Neural progenitor cell (in vitro differentiated cells): ENCODE measurements at regions not wholly inside any gene's neighbourhood (a gene's known extent, or its start where the extent isn't known, plus 50 kb on each side); places are given as distances from the start of the nearest gene placed in this dataset.
A peak's percentile ranks its signal among the peaks of the same experiment; 100 is the strongest.

Experiments
- DNase-seq: peaks from one replicate; pipeline ENCODE4 v3.0.0-alpha.2; 2016; ENCODE audit warnings: low spot score
- H2AFZ ChIP-seq: fragments of 200-600 bp; sonication (generic); replicated peaks from 2 replicates; pipeline ENCODE4 v1.6.1; 2016; ENCODE audit warnings: antibody characterized with exemption
- H3F3A ChIP-seq: fragments of 200-600 bp; sonication (generic); 2 replicates; pipeline ENCODE4 v1.6.1; 2016; ENCODE audit warnings: antibody characterized with exemption, low read depth
- H3K27ac ChIP-seq: fragments of 200-600 bp; sonication (generic); 2 replicates; pipeline ENCODE4 v1.5.1; 2016; ENCODE audit warnings: mild to moderate bottlenecking
- H3K27me3 ChIP-seq: fragments of 200-600 bp; sonication (generic); 2 replicates; pipeline ENCODE4 v1.6.1; 2016; ENCODE audit warnings: mild to moderate bottlenecking, moderate library complexity
- H3K36me3 ChIP-seq: fragments of 200-600 bp; sonication (generic); 2 replicates; pipeline ENCODE4 v1.5.1; 2016
- H3K4me1 ChIP-seq: fragments of 200-600 bp; sonication (generic); 2 replicates; pipeline ENCODE4 v1.6.1; 2016; ENCODE audit warnings: mixed run types
- H3K4me2 ChIP-seq: fragments of 200-600 bp; sonication (generic); 2 replicates; pipeline ENCODE4 v1.6.1; 2016
- H3K4me3 ChIP-seq: fragments of 200-600 bp; sonication (generic); 2 replicates; pipeline ENCODE4 v1.5.1; 2016
- H3K79me2 ChIP-seq: fragments of 200-600 bp; sonication (generic); 2 replicates; pipeline ENCODE4 v1.6.1; 2016; ENCODE audit warnings: low read depth
- H3K9ac ChIP-seq: fragments of 200-600 bp; sonication (generic); 2 replicates; pipeline ENCODE4 v1.6.1; 2016
- H3K9me3 ChIP-seq: fragments of 200-600 bp; sonication (generic); 2 replicates; pipeline ENCODE4 v1.5.1; 2016; ENCODE audit warnings: low read depth
- H4K20me1 ChIP-seq: fragments of 200-600 bp; sonication (generic); 2 replicates; pipeline ENCODE4 v1.6.1; 2016; ENCODE audit warnings: low read depth
- H3K27ac Mint-ChIP-seq: 3 replicates; pipeline ENCODE4 v1.8.0; 2021; ENCODE audit warnings: mixed read lengths
- H3K27me3 Mint-ChIP-seq: 2 replicates; pipeline ENCODE4 v1.8.0; 2022; ENCODE audit warnings: low read depth, mild to moderate bottlenecking, inconsistent platforms, moderate library complexity, mixed read lengths; ENCODE audit not compliant: insufficient read depth
- H3K36me3 Mint-ChIP-seq: 3 replicates; pipeline ENCODE4 v1.8.0; 2021; ENCODE audit warnings: mixed read lengths
- H3K4me1 Mint-ChIP-seq: 3 replicates; pipeline ENCODE4 v1.8.0; 2021; ENCODE audit warnings: mixed read lengths
- H3K4me3 Mint-ChIP-seq: 3 replicates; pipeline ENCODE4 v1.8.0; 2021; ENCODE audit warnings: mild to moderate bottlenecking, moderate library complexity, mixed read lengths
- H3K9me3 Mint-ChIP-seq: 3 replicates; pipeline ENCODE4 v1.8.0; 2020; ENCODE audit warnings: mixed read lengths
- EZH2 ChIP-seq: fragments of 200-600 bp; sonication (generic); IDR thresholded peaks from 2 replicates; pipeline ENCODE4 v1.6.1; 2017; ENCODE audit warnings: antibody characterized with exemption, mild to moderate bottlenecking, moderate library complexity
- EZH2phosphoT487 ChIP-seq: fragments of 200-600 bp; sonication (generic); IDR thresholded peaks from 2 replicates; pipeline ENCODE4 v1.6.1; 2017; ENCODE audit warnings: antibody characterized with exemption
- TF ChIP-seq, protein P1 (sequence below): fragments of 200-600 bp; sonication (generic); IDR thresholded peaks from 2 replicates; pipeline ENCODE4 v1.5.1; 2017; ENCODE audit warnings: antibody characterized with exemption, mild to moderate bottlenecking

DNA sequence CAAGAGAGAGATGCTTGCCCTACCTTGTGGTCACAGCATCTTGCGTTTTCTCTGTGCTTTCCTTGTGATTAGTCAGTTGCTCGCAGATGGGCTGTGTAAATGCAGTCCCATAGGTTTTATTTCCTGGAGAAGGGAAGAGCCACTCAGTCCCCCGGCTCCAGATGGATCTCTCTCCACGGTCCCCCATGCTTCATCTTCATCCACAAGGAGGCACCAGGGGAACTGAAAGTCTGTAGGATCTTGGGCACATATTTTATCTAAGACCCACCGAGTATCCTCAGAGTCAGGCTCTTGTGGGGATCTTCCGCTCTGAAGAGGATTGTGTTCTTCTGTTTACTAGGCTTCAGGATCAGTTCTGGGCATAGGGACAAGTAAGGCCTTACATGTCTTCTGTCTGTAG lies 66.8 kb upstream of the E2F8 start:
- Mint-ChIP-seq H3K4me3 (no peak overlapping the region), H3K27ac (no peak overlapping the region), H3K36me3 (no peaks in the 10 kb centered on the region), H3K27me3 (peaks cover 30% of the 10 kb centered on the region), H3K4me1 (peaks cover 11% of the 10 kb centered on the region), H3K9me3 (no peaks in the 10 kb centered on the region)
- H2AFZ ChIP-seq: no peak overlapping the region
- peaks cover 4% of the 10 kb centered on the region for H3K4me1 ChIP-seq
- H3K36me3 ChIP-seq: no peaks in the 10 kb centered on the region
- no peak overlapping the region for H3K9ac ChIP-seq
- no peaks in the 10 kb centered on the region for H3K9me3 ChIP-seq
- H4K20me1 ChIP-seq: no peaks in the 10 kb centered on the region
- H3K27ac ChIP-seq: no peak overlapping the region
- no peak overlapping the region for H3K4me2 ChIP-seq
- H3K27me3 ChIP-seq: peaks cover 23% of the 10 kb centered on the region
- H3K4me3 ChIP-seq: no peak overlapping the region
- H3K79me2 ChIP-seq: no peaks in the 10 kb centered on the region
- DNase-seq: no peak
- no peaks in the 10 kb centered on the region for H3F3A ChIP-seq
- TF ChIP-seq, protein P1, sequence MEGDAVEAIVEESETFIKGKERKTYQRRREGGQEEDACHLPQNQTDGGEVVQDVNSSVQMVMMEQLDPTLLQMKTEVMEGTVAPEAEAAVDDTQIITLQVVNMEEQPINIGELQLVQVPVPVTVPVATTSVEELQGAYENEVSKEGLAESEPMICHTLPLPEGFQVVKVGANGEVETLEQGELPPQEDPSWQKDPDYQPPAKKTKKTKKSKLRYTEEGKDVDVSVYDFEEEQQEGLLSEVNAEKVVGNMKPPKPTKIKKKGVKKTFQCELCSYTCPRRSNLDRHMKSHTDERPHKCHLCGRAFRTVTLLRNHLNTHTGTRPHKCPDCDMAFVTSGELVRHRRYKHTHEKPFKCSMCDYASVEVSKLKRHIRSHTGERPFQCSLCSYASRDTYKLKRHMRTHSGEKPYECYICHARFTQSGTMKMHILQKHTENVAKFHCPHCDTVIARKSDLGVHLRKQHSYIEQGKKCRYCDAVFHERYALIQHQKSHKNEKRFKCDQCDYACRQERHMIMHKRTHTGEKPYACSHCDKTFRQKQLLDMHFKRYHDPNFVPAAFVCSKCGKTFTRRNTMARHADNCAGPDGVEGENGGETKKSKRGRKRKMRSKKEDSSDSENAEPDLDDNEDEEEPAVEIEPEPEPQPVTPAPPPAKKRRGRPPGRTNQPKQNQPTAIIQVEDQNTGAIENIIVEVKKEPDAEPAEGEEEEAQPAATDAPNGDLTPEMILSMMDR: no peak
- TF ChIP-seq EZH2 (no peak), EZH2phosphoT487 (no peak)

DNA sequence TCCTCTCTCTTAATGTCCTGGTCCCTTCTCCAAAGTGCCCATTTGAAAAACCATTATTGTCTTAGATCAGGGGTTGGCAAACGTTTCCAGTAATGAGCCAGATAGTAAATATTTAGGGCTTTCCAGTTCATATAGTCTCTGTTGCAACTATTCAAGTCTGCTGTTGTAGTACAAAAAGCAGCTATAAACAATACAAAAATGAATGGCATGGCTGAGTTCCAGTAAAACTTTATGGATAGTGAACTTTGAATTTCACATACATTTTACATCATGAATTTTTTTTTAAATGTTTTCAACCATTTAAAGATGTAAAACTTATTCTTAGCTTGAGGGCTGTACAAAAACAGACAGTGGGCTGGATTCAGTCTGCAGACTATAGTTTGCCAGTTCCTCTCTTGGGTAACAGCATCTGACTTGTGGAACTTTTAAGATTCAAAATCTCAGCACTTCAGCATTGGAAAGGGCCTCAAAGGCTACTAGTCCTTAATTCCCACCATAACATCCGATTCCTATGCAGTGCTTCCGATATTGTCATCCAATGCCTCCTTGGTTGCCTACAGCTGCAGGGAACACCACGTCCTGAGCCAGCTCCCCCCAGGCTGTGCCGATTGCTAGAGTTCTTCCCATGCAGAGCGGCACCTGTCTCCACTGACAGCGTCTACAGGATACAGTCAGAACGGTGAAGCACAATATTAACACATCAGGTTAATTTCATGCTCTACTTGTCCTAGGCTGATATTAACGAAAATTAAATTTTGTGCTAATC lies 65.6 kb upstream of the E2F8 start:
- Histone ChIP-seq H3K4me3 (no peak overlapping the region), H3K27ac (no peak overlapping the region), H2AFZ (no peak overlapping the region), H3K4me1 (no peaks in the 10 kb centered on the region), H3F3A (no peaks in the 10 kb centered on the region), H4K20me1 (no peaks in the 10 kb centered on the region), H3K27me3 (peaks cover 34% of the 10 kb centered on the region), H3K9me3 (no peaks in the 10 kb centered on the region), H3K9ac (no peak overlapping the region), H3K36me3 (no peaks in the 10 kb centered on the region), H3K79me2 (no peaks in the 10 kb centered on the region), H3K4me2 (no peak overlapping the region)
- peaks cover 8% of the 10 kb centered on the region for H3K4me1 Mint-ChIP-seq
- no peaks in the 10 kb centered on the region for H3K36me3 Mint-ChIP-seq
- H3K4me3 Mint-ChIP-seq: no peak overlapping the region
- no peak for DNase-seq
- H3K9me3 Mint-ChIP-seq: no peaks in the 10 kb centered on the region
- no peak for TF ChIP-seq EZH2
- TF ChIP-seq EZH2phosphoT487: no peak
- TF ChIP-seq, protein P1: no peak
- peak overlapping the region; percentile 53 for H3K27ac Mint-ChIP-seq
- H3K27me3 Mint-ChIP-seq: peaks cover 30% of the 10 kb centered on the region

- no peaks in the 10 kb centered on the region for H3K79me2 ChIP-seq
- H3K9me3 Mint-ChIP-seq: no peaks in the 10 kb centered on the region
- DNase-seq: no peak
These were observed 60.6 kb upstream of the E2F8 start for GRCh38 chr11:19301361-19301760.

More at GRCh38 chr11:19301361-19301760, 60.6 kb upstream of the E2F8 start:
- H3K27ac ChIP-seq: no peak overlapping the region
- H3K4me3 Mint-ChIP-seq: no peak overlapping the region
- peaks cover 43% of the 10 kb centered on the region for H3K27me3 Mint-ChIP-seq
- peaks cover 14% of the 10 kb centered on the region for H3F3A ChIP-seq
- TF ChIP-seq EZH2 (no peak), EZH2phosphoT487 (no peak)
- TF ChIP-seq, protein P1: no peak
- H3K9ac ChIP-seq: no peak overlapping the region
- no peak overlapping the region for H3K27ac Mint-ChIP-seq
- H3K4me1 ChIP-seq: peaks cover 13% of the 10 kb centered on the region
- peaks cover 25% of the 10 kb centered on the region for H4K20me1 ChIP-seq
- no peak overlapping the region for H2AFZ ChIP-seq
- H3K36me3 Mint-ChIP-seq: no peaks in the 10 kb centered on the region
- H3K4me1 Mint-ChIP-seq: peaks cover 10% of the 10 kb centered on the region
- no peak overlapping the region for H3K4me2 ChIP-seq
- H3K9me3 ChIP-seq: no peaks in the 10 kb centered on the region
- peaks cover 69% of the 10 kb centered on the region for H3K27me3 ChIP-seq
- H3K4me3 ChIP-seq: no peak overlapping the region
- no peaks in the 10 kb centered on the region for H3K36me3 ChIP-seq
